Hepatocyte (in vitro differentiated cells): ENCODE measurements at regions not wholly inside any gene's neighbourhood (a gene's known extent, or its start where the extent isn't known, plus 50 kb on each side); places are given as distances from the start of the nearest gene placed in this dataset.

ENCODE experiments used
- DNase-seq: peaks from one replicate; pipeline ENCODE4 v3.0.0-alpha.2; 2016; ENCODE audit warnings: low spot score
- H2AFZ ChIP-seq: fragments of 200-600 bp; sonication (generic); 2 replicates; pipeline ENCODE4 v1.6.0; 2016; ENCODE audit warnings: antibody characterized with exemption, mild to moderate bottlenecking
- H3K27ac ChIP-seq: fragments of 200-600 bp; sonication (generic); 2 replicates; pipeline ENCODE4 v1.5.1; 2016; ENCODE audit warnings: mild to moderate bottlenecking
- H3K27me3 ChIP-seq: fragments of 200-600 bp; sonication (generic); 2 replicates; pipeline ENCODE4 v1.6.1; 2016
- H3K36me3 ChIP-seq: fragments of 200-600 bp; sonication (generic); replicated peaks from 2 replicates; pipeline ENCODE4 v1.5.1; 2016; ENCODE audit warnings: low read depth; ENCODE audit not compliant: insufficient read depth
- H3K4me1 ChIP-seq: fragments of 200-600 bp; sonication (generic); 2 replicates; pipeline ENCODE4 v1.5.1; 2016; ENCODE audit warnings: mild to moderate bottlenecking, moderate library complexity; ENCODE audit not compliant: insufficient read depth
- H3K4me2 ChIP-seq: fragments of 200-600 bp; sonication (generic); 2 replicates; pipeline ENCODE4 v1.6.0; 2016
- H3K4me3 ChIP-seq: fragments of 200-600 bp; sonication (generic); 2 replicates; pipeline ENCODE4 v1.5.1; 2016; ENCODE audit warnings: mild to moderate bottlenecking
- H3K79me2 ChIP-seq: fragments of 200-600 bp; sonication (generic); 2 replicates; pipeline ENCODE4 v1.6.0; 2017; ENCODE audit warnings: mild to moderate bottlenecking
- H3K9me2 ChIP-seq: fragments of 200-600 bp; sonication (generic); replicated peaks from 2 replicates; pipeline ENCODE4 v1.6.0; 2017; ENCODE audit warnings: mild to moderate bottlenecking; ENCODE audit not compliant: insufficient read depth
- H3K9me3 ChIP-seq: fragments of 200-600 bp; sonication (generic); 2 replicates; pipeline ENCODE4 v1.5.1; 2016; ENCODE audit warnings: low read depth, mild to moderate bottlenecking
- H4K20me1 ChIP-seq: fragments of 200-600 bp; sonication (generic); 2 replicates; pipeline ENCODE4 v1.6.0; 2016; ENCODE audit warnings: mild to moderate bottlenecking; ENCODE audit not compliant: insufficient read depth, poor library complexity, severe bottlenecking
- EZH2 ChIP-seq: fragments of 200-600 bp; sonication (generic); IDR thresholded peaks from 2 replicates; pipeline ENCODE4 v1.6.1; 2016; ENCODE audit warnings: antibody characterized with exemption, mild to moderate bottlenecking, borderline replicate concordance
- EZH2phosphoT487 ChIP-seq: fragments of 200-600 bp; sonication (generic); IDR thresholded peaks from one replicate; pipeline ENCODE4 v1.6.1; 2018; ENCODE audit warnings: antibody characterized with exemption, mild to moderate bottlenecking, low read depth, moderate library complexity; ENCODE audit not compliant: unreplicated experiment, severe bottlenecking
- WGBS: methylation state at CpG from one replicate; pipeline ENCODE4 v1.1.6; 2016; ENCODE audit warnings: low lambda C conversion rate; ENCODE audit errors: missing lambda C conversion rate; 5-methylcytosine and 5-hydroxymethylcytosine counted together
- TF ChIP-seq, protein P1 (sequence below): fragments of 200-600 bp; sonication (generic); IDR thresholded peaks from 2 replicates; pipeline ENCODE4 v1.5.1; 2016; ENCODE audit warnings: antibody characterized with exemption, mild to moderate bottlenecking; ENCODE audit not compliant: poor library complexity

GRCh38 chr18:53800171-53800570, 424.3 kb downstream of the MBD2 start:
- DNase-seq, result no peak
- no peaks in the 10 kb centered on the region for H4K20me1 ChIP-seq
- no peak overlapping the region for H2AFZ ChIP-seq
- no peak overlapping the region for H3K4me2 ChIP-seq
- no peaks in the 10 kb centered on the region for H3K9me2 ChIP-seq
- no peak for TF ChIP-seq EZH2
- H3K4me3 ChIP-seq, result no peak overlapping the region
- H3K27ac ChIP-seq, result no peak overlapping the region
- no peaks in the 10 kb centered on the region for H3K79me2 ChIP-seq
- no peaks in the 10 kb centered on the region for H3K9me3 ChIP-seq
- H3K36me3 ChIP-seq, result no peaks in the 10 kb centered on the region
- H3K27me3 ChIP-seq, result no peaks in the 10 kb centered on the region
- no peaks in the 10 kb centered on the region for H3K4me1 ChIP-seq
- WGBS, result 98% methylated on average over 2 of the region's 2 CpGs

DNA sequence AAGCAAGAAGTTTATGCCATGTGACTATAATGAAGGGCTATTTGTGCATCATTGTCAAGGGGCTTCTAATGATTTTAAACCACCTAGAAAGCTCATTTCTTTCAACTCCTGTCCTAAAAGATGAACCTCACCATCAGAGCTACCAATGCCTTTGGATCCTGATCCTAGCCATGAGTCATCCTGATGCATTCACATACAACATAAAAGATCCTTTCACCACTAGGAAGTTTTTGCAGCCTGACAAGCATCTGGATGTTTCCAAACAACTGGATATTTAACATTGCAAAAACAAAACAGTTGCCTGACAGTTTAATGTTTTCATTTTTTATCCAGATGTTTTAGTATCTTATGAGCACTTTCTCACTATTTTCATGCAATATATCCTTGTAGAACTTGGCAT, 425.3 kb downstream of the MBD2 start:
- TF ChIP-seq EZH2phosphoT487 (no peak), EZH2 (no peak)
- TF ChIP-seq, protein P1, sequence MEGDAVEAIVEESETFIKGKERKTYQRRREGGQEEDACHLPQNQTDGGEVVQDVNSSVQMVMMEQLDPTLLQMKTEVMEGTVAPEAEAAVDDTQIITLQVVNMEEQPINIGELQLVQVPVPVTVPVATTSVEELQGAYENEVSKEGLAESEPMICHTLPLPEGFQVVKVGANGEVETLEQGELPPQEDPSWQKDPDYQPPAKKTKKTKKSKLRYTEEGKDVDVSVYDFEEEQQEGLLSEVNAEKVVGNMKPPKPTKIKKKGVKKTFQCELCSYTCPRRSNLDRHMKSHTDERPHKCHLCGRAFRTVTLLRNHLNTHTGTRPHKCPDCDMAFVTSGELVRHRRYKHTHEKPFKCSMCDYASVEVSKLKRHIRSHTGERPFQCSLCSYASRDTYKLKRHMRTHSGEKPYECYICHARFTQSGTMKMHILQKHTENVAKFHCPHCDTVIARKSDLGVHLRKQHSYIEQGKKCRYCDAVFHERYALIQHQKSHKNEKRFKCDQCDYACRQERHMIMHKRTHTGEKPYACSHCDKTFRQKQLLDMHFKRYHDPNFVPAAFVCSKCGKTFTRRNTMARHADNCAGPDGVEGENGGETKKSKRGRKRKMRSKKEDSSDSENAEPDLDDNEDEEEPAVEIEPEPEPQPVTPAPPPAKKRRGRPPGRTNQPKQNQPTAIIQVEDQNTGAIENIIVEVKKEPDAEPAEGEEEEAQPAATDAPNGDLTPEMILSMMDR, result no peak
- no peaks in the 10 kb centered on the region for H3K9me2 ChIP-seq
- no peak for DNase-seq
- no peak overlapping the region for H3K27ac ChIP-seq
- no peak overlapping the region for H3K4me2 ChIP-seq
- H3K4me1 ChIP-seq, result no peaks in the 10 kb centered on the region
- no peaks in the 10 kb centered on the region for H4K20me1 ChIP-seq
- H3K36me3 ChIP-seq, result no peaks in the 10 kb centered on the region
- no peak overlapping the region for H2AFZ ChIP-seq
- H3K9me3 ChIP-seq, result no peaks in the 10 kb centered on the region
- no peaks in the 10 kb centered on the region for H3K79me2 ChIP-seq
- H3K27me3 ChIP-seq, result no peaks in the 10 kb centered on the region
- no peak overlapping the region for H3K4me3 ChIP-seq

- 84% methylated on average over 1 of the region's 1 CpG for WGBS
Measured at GRCh38 chr18:53798516-53798915, 426.0 kb downstream of the MBD2 start.

GRCh38 chr18:53797998-53798495, 426.4 kb downstream of the MBD2 start:
- H4K20me1 ChIP-seq, result no peaks in the 10 kb centered on the region
- H3K4me1 ChIP-seq, result no peaks in the 10 kb centered on the region
- no peak overlapping the region for H3K4me2 ChIP-seq
- no peaks in the 10 kb centered on the region for H3K79me2 ChIP-seq
- no peak for DNase-seq
- 76% methylated on average over 2 of the region's 2 CpGs for WGBS
- no peaks in the 10 kb centered on the region for H3K27me3 ChIP-seq
- H3K9me3 ChIP-seq, result no peaks in the 10 kb centered on the region
- peak overlapping the region; percentile 21 for H3K27ac ChIP-seq
- TF ChIP-seq, protein P1, result no peak
- TF ChIP-seq EZH2phosphoT487, result no peak
- TF ChIP-seq EZH2, result no peak
- H2AFZ ChIP-seq, result no peak overlapping the region
- H3K9me2 ChIP-seq, result no peaks in the 10 kb centered on the region
- no peak overlapping the region for H3K4me3 ChIP-seq
- H3K36me3 ChIP-seq, result no peaks in the 10 kb centered on the region

More at GRCh38 chr18:53798516-53798915, 426.0 kb downstream of the MBD2 start:
- TF ChIP-seq, protein P1, result no peak
- TF ChIP-seq EZH2, result no peak
- no peak for TF ChIP-seq EZH2phosphoT487
- no peak overlapping the region for H3K4me3 ChIP-seq
- H4K20me1 ChIP-seq, result no peaks in the 10 kb centered on the region
- H3K27me3 ChIP-seq, result no peaks in the 10 kb centered on the region
- H3K9me2 ChIP-seq, result no peaks in the 10 kb centered on the region
- H3K36me3 ChIP-seq, result no peaks in the 10 kb centered on the region
- H3K4me1 ChIP-seq, result no peaks in the 10 kb centered on the region
- H3K9me3 ChIP-seq, result no peaks in the 10 kb centered on the region
- no peak overlapping the region for H3K4me2 ChIP-seq
- no peak for DNase-seq
- H3K27ac ChIP-seq, result peak overlapping the region; percentile 21
- H3K79me2 ChIP-seq, result no peaks in the 10 kb centered on the region
- H2AFZ ChIP-seq, result no peak overlapping the region
